ENCODE measurements at regions not wholly inside any gene's neighbourhood (a gene's known extent, or its start where the extent isn't known, plus 50 kb on each side); places are given as distances from the start of the nearest gene placed in this dataset.
"Not testable (repeated sequence)": the region's sequence is repeated elsewhere in the genome, so short reads cannot be mapped to it uniquely, and the experiment has no call there.

GRCh38 chr4:125626946-125627345 is 312.2 kb downstream of the FAT4 start:
- no peak for TF ChIP-seq CTCF (IDR thresholded peaks at IDR 0.05; ENCODE audit: insufficient read depth, low read depth, low read length)
- H3K4me3 ChIP-seq (ENCODE audit: low read depth, low read length): no peak overlapping the region
- no peak for DNase-seq (ENCODE audit: low read depth)

GRCh38 chr4:125639182-125639621 is 324.4 kb downstream of the FAT4 start:
- no peak for TF ChIP-seq CTCF (IDR thresholded peaks at IDR 0.05; ENCODE audit: insufficient read depth, low read depth, low read length)
- DNase-seq (ENCODE audit: low read depth): no peak
- no peak overlapping the region for H3K4me3 ChIP-seq (ENCODE audit: low read depth, low read length)

GRCh38 chr4:125641611-125642010 is 326.9 kb downstream of the FAT4 start:
- no peak for TF ChIP-seq CTCF (IDR thresholded peaks at IDR 0.05; ENCODE audit: insufficient read depth, low read depth, low read length)
- DNase-seq (ENCODE audit: low read depth): no peak
- no peak overlapping the region for H3K4me3 ChIP-seq (ENCODE audit: low read depth, low read length)

GRCh38 chr4:125642645-125643044 is 327.9 kb downstream of the FAT4 start:
- no peak overlapping the region for H3K4me3 ChIP-seq (ENCODE audit: low read depth, low read length)
- TF ChIP-seq CTCF (IDR thresholded peaks at IDR 0.05; ENCODE audit: insufficient read depth, low read depth, low read length): no peak
- DNase-seq (ENCODE audit: low read depth): no peak

GRCh38 chr4:125649452-125649851 is 334.7 kb downstream of the FAT4 start:
- H3K4me3 ChIP-seq (ENCODE audit: low read depth, low read length): no peak overlapping the region
- no peak for DNase-seq (ENCODE audit: low read depth)
- no peak for TF ChIP-seq CTCF (IDR thresholded peaks at IDR 0.05; ENCODE audit: insufficient read depth, low read depth, low read length)

GRCh38 chr4:125650557-125650956 is 335.8 kb downstream of the FAT4 start:
- DNase-seq (ENCODE audit: low read depth): peak; percentile 7
- no peak overlapping the region for H3K4me3 ChIP-seq (ENCODE audit: low read depth, low read length)

GRCh38 chr4:125651707-125652357 is 337.1 kb downstream of the FAT4 start:
- not testable (repeated sequence) for H3K4me3 ChIP-seq (ENCODE audit: low read depth, low read length)

More at GRCh38 chr4:125650557-125650956, 335.8 kb downstream of the FAT4 start:
- TF ChIP-seq CTCF (IDR thresholded peaks at IDR 0.05; ENCODE audit: insufficient read depth, low read depth, low read length): no peak

More at GRCh38 chr4:125651707-125652357, 337.1 kb downstream of the FAT4 start:
- not testable (repeated sequence) for DNase-seq (ENCODE audit: low read depth)

Data from fibroblast of villous mesenchyme (primary cell).